ENCODE measurements at regions not wholly inside any gene's neighbourhood (a gene's known extent, or its start where the extent isn't known, plus 50 kb on each side); places are given as distances from the start of the nearest gene placed in this dataset.
"Not testable (repeated sequence)": the region's sequence is repeated elsewhere in the genome, so short reads cannot be mapped to it uniquely, and the experiment has no call there.

DNA sequence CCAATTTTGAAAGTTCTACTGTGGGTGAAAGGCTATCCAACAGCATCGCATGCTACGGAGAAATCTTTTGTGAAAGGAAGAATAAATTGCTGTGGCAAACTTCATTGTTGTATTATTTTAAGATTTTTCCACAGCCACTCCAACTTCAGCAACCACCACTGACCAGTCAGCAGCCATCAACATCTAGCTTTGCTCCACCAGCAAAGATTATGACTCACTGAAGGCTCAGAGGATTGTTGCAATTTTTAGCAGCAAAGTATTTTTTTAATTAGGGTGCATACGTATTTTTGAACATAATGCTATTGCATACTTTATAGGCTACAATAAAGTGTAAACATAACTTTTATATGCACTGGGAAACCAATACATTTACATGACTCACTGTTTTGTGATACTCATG lies 493.5 kb downstream of the TFAP2A start:
- DNase-seq = no peak

- DNase-seq = no peak
Observed at GRCh38 chr6:9914951-9915350, 499.9 kb downstream of the TFAP2A start.

GRCh38 chr6:9901376-9901775 lies 513.5 kb downstream of the TFAP2A start:
- DNase-seq = no peak

GRCh38 chr6:9896806-9897205 lies 518.1 kb downstream of the TFAP2A start:
- no peak for DNase-seq

DNA sequence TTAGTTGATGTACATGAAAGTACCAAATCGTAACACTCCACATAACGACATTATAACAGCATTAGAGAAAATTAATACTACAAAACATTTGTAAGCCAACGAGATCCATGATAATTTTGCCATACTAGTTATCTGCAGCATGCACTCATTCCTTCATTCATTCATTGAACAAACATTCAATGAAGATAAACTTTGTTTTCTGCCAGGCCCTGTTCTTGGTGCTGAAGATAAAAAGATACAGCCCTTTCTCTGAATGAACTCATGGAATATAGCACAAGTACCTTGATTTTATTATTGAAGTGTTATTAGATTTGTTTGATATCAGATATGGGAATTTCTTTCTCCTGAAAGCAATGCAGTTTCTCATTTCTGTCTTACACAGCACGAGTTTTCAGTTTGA lies 524.0 kb downstream of the TFAP2A start:
- no peak for DNase-seq

DNA sequence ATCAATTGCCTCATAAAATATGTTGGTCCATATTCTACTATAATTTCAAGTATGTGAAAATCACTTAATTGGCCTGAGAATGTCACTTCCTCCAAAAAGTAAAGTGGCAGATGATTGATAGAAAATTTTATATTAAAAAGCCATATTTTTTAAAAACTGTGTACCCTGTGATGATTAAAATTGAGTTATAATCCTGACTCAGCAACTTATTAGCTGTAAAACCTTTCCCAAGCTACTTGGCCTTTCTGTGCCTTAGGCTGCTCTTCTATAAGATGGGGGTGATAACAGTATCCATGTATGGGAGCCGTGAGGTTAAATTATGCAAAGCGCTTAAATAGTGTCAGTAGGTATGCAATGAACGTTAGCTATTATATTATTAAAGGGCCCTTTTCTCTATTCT lies 524.4 kb downstream of the TFAP2A start:
- DNase-seq = no peak

GRCh38 chr6:9878535-9878934 lies 536.3 kb downstream of the TFAP2A start:
- no peak for DNase-seq

DNA sequence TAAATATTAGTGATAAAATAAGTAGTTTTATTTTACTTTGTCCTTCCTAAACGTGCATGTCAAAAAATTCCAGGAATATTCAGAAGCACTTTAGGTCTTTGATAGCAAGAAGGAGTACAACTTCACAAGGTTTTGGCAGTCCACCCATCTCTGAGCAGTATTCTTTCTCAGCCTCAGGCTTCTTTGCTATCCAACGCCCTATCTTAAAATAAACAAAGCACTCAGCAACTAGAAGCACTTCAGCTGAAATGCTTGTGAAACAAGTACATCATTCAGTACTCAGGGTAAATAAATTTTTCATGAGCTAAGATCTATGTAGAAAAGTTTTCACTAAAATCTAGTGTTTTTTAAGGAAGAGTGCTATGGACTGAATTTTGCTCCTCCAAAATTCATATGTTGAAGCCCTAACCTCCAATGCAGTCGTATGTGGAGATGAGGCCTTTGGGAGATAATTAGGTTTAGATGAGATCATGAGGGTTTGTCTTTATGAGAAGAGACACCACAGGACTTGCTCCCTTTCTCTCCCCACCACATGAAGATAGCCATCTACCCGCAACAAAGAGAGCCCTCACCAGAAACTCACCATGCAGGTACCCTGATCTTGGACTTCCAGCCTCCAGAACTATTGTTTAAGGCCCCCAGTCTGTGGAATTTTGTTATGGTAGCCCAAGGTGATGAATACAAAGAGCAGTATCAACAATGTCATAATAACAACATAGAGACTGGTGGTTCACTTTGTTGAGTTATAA lies 539.1 kb downstream of the TFAP2A start:
- DNase-seq = no peak

- DNase-seq = no peak
Observed at GRCh38 chr6:9862603-9863167, 552.2 kb downstream of the TFAP2A start.

DNA sequence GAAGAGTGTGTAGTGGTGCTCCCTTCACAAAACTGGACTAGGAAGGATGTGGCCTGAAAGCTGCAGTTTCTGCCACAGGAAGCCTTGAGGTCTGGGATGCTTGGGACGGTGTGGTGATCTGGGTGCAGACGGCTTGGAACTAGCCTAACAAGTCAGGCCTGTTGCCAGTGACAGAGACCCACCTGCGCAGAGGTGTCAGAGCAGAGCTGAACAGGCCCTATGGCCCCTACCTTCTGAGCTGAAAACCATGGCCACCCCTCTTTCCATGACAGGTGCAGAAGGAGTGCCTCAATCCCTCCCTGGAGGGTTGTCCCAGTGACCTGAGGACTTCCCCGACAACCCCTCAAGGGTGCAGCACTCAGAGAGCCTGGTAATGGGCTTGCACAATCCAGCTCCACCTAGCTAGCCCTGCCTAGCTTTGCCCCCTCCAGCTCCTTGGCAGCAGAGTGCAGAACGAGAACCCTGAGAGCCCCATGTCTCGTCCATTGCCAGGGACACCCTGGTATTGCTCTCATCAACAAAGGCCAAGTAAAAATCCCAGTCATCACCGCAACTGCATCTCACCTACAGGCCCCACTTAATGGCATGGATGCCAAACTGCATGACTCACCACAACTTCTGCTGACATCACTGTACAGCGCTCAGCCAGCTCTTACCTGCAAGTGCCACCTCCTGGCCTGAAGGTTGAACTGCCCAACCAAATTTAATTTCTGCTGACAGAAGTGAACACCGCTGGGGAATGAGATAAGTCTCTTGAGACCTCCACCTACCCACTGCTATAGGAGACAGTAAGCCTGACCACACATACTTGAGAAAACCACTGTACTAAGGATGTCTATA lies 563.1 kb downstream of the TFAP2A start:
- no peak for DNase-seq

DNA sequence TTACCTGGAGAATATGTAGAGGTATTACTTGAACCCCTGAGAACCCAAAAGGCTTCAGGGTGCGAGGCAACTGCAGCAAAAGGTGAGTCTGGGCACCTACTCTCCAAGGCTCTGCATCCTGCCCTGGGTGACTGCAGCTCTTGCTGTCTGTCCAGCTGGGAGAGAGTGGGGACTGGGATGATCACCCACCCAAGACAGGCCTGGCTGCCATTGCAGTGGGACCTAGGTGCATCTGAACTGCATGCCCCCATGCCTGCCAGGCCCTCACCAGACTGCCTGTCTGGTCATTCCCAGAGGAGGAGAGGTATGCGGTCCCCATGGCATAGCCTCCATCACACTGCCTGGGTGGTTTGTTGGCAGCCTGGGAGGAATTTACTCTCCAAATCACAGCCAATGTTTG lies 563.9 kb downstream of the TFAP2A start:
- no peak for DNase-seq

- DNase-seq = no peak
Observed at GRCh38 chr6:9848094-9848493, 566.8 kb downstream of the TFAP2A start.

- DNase-seq = no peak
Observed at GRCh38 chr6:9841886-9842725, 572.8 kb downstream of the TFAP2A start.

DNA sequence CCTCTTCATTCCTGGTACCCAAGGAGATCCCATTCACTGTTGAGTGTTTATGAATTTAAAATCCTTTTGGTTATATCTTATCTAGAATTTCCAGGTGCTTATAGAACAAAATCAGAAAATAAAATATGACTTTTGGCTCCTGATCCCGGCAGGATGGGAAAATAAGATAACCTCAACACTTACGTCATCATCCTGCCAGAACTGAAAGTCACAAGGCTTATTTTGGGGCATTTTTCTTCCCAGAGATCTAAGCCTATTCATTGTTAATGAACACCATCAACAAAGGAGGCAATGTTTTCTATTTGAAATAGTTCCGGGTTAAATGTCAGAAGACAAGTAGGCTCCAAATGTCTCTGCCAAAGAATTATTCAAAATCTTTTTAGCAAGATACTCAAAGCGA lies 580.6 kb downstream of the TFAP2A start:
- no peak for DNase-seq

DNA sequence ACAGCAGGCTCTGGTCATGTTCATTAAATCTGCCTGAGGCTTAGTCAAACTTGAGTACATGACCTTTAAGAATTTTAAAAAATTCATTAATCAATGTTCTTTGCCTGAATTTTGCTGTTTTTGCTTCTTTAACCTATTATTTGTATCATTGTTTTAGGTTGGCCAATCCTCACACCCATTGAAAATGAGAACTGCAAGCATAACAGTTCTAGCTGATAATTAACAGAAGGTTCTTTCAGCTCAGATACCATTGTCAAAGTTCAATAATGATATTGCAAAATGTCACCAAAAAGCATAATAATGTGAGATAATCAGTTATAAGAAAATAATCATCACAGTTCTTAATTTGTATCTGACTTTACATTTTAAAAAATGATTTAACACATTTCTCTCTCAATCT lies 583.1 kb downstream of the TFAP2A start:
- DNase-seq = no peak

DNA sequence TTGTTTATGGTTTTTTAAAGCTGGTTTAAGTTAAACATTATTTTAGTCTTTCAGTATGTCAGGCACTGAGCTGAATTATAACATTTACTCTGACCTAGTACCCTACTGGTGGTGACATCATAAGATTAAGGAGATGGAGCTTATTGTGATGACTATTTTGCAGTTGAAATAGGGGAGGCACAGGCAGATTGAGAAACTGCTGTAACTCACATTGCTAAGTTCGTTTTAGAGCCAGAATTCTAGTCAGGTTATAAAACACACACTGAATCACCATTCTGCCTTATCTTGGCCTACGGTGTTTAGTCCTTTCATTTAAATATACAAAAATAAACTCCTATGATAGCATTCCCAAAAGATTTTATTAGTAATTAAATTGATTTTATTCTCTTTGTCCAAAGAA lies 584.1 kb downstream of the TFAP2A start:
- DNase-seq = no peak

DNA sequence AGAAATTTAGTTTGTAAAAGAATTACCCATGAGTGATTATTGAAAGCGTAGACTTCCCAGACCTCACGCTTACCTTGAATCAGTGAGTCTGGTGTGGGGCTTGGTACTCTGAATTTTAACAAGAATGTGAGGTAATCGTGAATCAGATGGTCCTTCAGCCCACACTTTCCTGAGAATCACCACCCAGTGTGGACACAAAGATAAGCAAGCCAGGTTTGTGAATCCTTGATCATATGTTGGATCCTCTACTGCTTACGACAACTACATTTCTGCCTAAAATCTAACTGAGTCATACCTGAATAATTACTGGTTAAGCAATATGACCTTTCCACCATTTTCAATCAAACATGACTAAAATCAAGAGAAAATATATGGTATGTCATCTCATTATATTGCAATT lies 589.3 kb downstream of the TFAP2A start:
- no peak for DNase-seq

- DNase-seq = not testable (repeated sequence)
Observed at GRCh38 chr6:9810727-9811126, 604.1 kb downstream of the TFAP2A start.

- DNase-seq = no peak
Observed at GRCh38 chr6:9810286-9810685, 604.6 kb downstream of the TFAP2A start.

DNA sequence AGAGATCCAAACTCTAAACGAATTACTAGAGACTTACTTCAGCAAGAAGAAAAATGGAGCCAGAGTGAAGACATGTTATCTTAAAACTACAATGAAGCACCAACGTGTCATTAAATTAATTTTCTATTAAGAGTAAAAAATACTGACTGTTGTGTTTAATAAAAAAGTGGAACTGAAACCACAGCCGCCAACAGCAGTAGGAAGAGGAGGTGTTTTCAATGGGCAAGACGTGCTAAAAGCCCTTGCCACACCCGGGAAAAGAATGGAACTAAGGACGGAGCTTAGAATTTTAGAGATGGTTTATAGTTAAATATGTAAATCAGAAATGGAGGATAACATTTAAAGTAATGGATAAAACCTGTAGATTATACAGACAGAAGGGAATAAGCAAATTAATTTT lies 608.7 kb downstream of the TFAP2A start:
- DNase-seq = no peak

DNA sequence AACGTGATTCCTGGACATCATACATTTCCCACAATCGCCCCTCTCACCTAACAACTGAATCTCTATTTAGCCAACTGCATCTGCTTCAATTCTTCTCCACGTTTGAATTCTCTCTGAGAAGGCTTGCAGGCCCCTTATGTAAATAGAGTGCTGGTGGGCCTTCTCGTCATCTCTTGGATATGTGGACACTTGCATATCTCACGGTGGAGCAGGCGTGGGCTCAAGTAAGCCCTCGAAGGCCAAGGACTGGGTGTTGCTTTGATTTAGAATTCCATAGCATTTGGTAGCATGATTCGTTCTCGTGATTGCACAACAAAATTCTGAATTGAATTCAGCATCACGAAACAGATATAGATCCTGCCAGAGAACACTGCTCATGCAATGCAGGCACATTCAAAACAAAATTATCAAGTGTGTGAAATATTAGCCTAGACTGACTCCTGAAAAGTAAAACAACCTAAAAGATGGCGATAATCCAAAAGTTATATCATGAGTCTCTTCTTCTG lies 613.6 kb downstream of the TFAP2A start:
- no peak for DNase-seq

DNA sequence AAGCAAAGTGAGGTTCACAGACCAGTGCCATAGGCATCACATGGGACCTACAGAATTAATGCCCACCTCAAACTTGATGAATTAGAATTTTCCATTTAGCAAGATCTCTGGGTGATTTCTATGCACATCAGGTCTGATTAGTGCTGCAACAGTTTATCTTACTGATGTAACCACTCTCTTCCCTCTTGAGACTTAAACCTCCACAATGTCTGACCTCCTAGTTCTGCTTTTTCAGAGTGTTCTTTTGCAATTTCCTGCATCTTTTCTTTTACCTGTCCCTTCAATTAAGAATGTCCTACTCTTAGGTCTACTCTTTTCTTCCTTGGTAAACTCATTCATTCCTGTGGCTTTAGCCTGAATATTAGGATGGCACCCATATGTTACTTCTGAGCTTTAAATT lies 615.3 kb downstream of the TFAP2A start:
- no peak for DNase-seq

- DNase-seq = no peak
Observed at GRCh38 chr6:9796827-9797226, 618.0 kb downstream of the TFAP2A start.

All from CD4-positive, alpha-beta T cell treated with Interleukin-1 beta for 1 hour (primary cell).